ENCODE measurements at regions not wholly inside any gene's neighbourhood (a gene's known extent, or its start where the extent isn't known, plus 50 kb on each side); places are given as distances from the start of the nearest gene placed in this dataset.

- Mint-ChIP-seq H3K27me3 (ENCODE audit: low read depth, unreplicated experiment) (no peaks in the 10 kb centered on the region), H3K27ac (ENCODE audit: unreplicated experiment) (no peak overlapping the region), H3K9me3 (ENCODE audit: unreplicated experiment) (no peaks in the 10 kb centered on the region), H3K4me1 (ENCODE audit: low read depth, unreplicated experiment) (peaks cover 30% of the 10 kb centered on the region), H3K36me3 (ENCODE audit: low read depth, unreplicated experiment) (no peaks in the 10 kb centered on the region), H3K4me3 (ENCODE audit: unreplicated experiment) (no peak overlapping the region)
- no peak for TF ChIP-seq CTCF (IDR thresholded peaks at IDR 0.05; ENCODE audit: insufficient read depth, low read depth, low read length)
- Histone ChIP-seq H3K9ac (ENCODE audit: low read length) (no peak overlapping the region), H3K4me1 (ENCODE audit: insufficient read depth, low read length) (no peaks in the 10 kb centered on the region), H3K4me2 (ENCODE audit: low read length) (no peak overlapping the region), H4K20me1 (ENCODE audit: insufficient read depth, low read length) (no peaks in the 10 kb centered on the region), H3K79me2 (ENCODE audit: insufficient read depth, low read length) (no peaks in the 10 kb centered on the region), H3K27ac (ENCODE audit: low read depth, low read length) (no peak overlapping the region), H2AFZ (ENCODE audit: low read depth, low read length) (no peak overlapping the region), H3K9me3 (ENCODE audit: insufficient read depth, low read depth, low read length) (no peaks in the 10 kb centered on the region), H3K27me3 (ENCODE audit: insufficient read depth, low read length) (no peaks in the 10 kb centered on the region), H3K4me3 (ENCODE audit: insufficient read depth, low read depth, low read length) (no peak overlapping the region), H3K36me3 (ENCODE audit: insufficient read depth, low read length) (no peaks in the 10 kb centered on the region)
- no peak for FAIRE-seq
- DNase-seq (ENCODE audit: low read depth): no peak
Observed at GRCh38 chr5:155529362-155529761, 515.8 kb downstream of the KIF4B start.

DNA sequence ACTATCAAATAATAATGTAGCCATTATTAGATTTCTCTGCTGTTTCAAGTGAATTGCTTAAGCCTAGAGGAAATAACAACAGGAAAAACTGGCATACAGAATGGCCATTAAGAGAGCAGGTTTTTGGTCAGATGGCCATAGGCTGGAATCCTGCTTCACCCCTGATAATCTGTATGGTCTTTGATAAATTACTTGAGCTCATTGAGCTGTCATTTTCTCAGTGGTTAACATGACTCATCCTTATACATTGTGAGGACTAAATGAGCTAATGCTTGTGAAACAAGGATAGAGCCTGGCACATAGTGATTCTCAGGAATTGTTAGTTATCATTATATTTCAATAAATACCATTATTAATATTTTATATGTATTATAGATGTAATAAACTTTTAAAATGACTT is 516.5 kb downstream of the KIF4B start:
- Histone ChIP-seq H3K9ac (ENCODE audit: low read length) (no peak overlapping the region), H3K9me3 (ENCODE audit: insufficient read depth, low read depth, low read length) (no peaks in the 10 kb centered on the region), H4K20me1 (ENCODE audit: insufficient read depth, low read length) (no peaks in the 10 kb centered on the region), H3K4me1 (ENCODE audit: insufficient read depth, low read length) (no peaks in the 10 kb centered on the region), H3K4me3 (ENCODE audit: insufficient read depth, low read depth, low read length) (no peak overlapping the region), H3K27me3 (ENCODE audit: insufficient read depth, low read length) (no peaks in the 10 kb centered on the region), H3K36me3 (ENCODE audit: insufficient read depth, low read length) (no peaks in the 10 kb centered on the region), H3K4me2 (ENCODE audit: low read length) (no peak overlapping the region), H3K79me2 (ENCODE audit: insufficient read depth, low read length) (no peaks in the 10 kb centered on the region), H2AFZ (ENCODE audit: low read depth, low read length) (no peak overlapping the region), H3K27ac (ENCODE audit: low read depth, low read length) (no peak overlapping the region)
- Mint-ChIP-seq H3K27ac (ENCODE audit: unreplicated experiment) (no peak overlapping the region), H3K27me3 (ENCODE audit: low read depth, unreplicated experiment) (no peaks in the 10 kb centered on the region), H3K9me3 (ENCODE audit: unreplicated experiment) (no peaks in the 10 kb centered on the region), H3K36me3 (ENCODE audit: low read depth, unreplicated experiment) (no peaks in the 10 kb centered on the region), H3K4me1 (ENCODE audit: low read depth, unreplicated experiment) (peaks cover 30% of the 10 kb centered on the region), H3K4me3 (ENCODE audit: unreplicated experiment) (no peak overlapping the region)
- TF ChIP-seq CTCF (IDR thresholded peaks at IDR 0.05; ENCODE audit: insufficient read depth, low read depth, low read length) (no peak), EZH2 (IDR thresholded peaks at IDR 0.05; ENCODE audit: insufficient read depth, low read length) (no peak)
- DNase-seq (ENCODE audit: low read depth) (peak; percentile 8), FAIRE-seq (no peak)

- Mint-ChIP-seq H3K27me3 (ENCODE audit: low read depth, unreplicated experiment) (no peaks in the 10 kb centered on the region), H3K4me1 (ENCODE audit: low read depth, unreplicated experiment) (peaks cover 24% of the 10 kb centered on the region)
Observed at GRCh38 chr5:155532621-155533311, 519.2 kb downstream of the KIF4B start.

More at GRCh38 chr5:155532621-155533311, 519.2 kb downstream of the KIF4B start:
- FAIRE-seq (no peak), DNase-seq (ENCODE audit: low read depth) (peak; percentile 1)
- Histone ChIP-seq H3K9ac (ENCODE audit: low read length) (no peak overlapping the region), H3K9me3 (ENCODE audit: insufficient read depth, low read depth, low read length) (no peaks in the 10 kb centered on the region), H3K36me3 (ENCODE audit: insufficient read depth, low read length) (no peaks in the 10 kb centered on the region), H3K4me3 (ENCODE audit: insufficient read depth, low read depth, low read length) (no peak overlapping the region), H3K27ac (ENCODE audit: low read depth, low read length) (no peak overlapping the region), H3K4me1 (ENCODE audit: insufficient read depth, low read length) (no peaks in the 10 kb centered on the region), H3K79me2 (ENCODE audit: insufficient read depth, low read length) (no peaks in the 10 kb centered on the region), H3K4me2 (ENCODE audit: low read length) (no peak overlapping the region), H3K27me3 (ENCODE audit: insufficient read depth, low read length) (no peaks in the 10 kb centered on the region), H2AFZ (ENCODE audit: low read depth, low read length) (no peak overlapping the region), H4K20me1 (ENCODE audit: insufficient read depth, low read length) (no peaks in the 10 kb centered on the region)
- Mint-ChIP-seq H3K9me3 (ENCODE audit: unreplicated experiment) (no peaks in the 10 kb centered on the region), H3K27ac (ENCODE audit: unreplicated experiment) (peak overlapping the region; percentile 21), H3K36me3 (ENCODE audit: low read depth, unreplicated experiment) (no peaks in the 10 kb centered on the region), H3K4me3 (ENCODE audit: unreplicated experiment) (no peak overlapping the region)
- no peak for TF ChIP-seq CTCF (IDR thresholded peaks at IDR 0.05; ENCODE audit: insufficient read depth, low read depth, low read length)
- TF ChIP-seq EZH2 (IDR thresholded peaks at IDR 0.05; ENCODE audit: insufficient read depth, low read length): no peak

All from astrocyte (in vitro differentiated cells and primary cell).